Upper lobe of left lung (tissue), 6 donors: ENCODE measurements at regions not wholly inside any gene's neighbourhood (a gene's known extent, or its start where the extent isn't known, plus 50 kb on each side); places are given as distances from the start of the nearest gene placed in this dataset.

ENCODE experiments used
- ATAC-seq, 2 donors: fragments of 200-7000 bp; cut with Tn5 transposase; one replicate each; pipeline ENCODE4 v1.9.1; 2022; ENCODE audit warnings: mild to moderate bottlenecking in 2 of 2, moderate library complexity in 2 of 2; ENCODE audit not compliant: low FRiP score in 2 of 2
- DNase-seq, 2 donors: peaks; one replicate each; pipeline ENCODE4 v3.0.0-alpha.2; 2019 to 2020
- H3K27ac ChIP-seq, 4 donors: fragments of 200-600 bp; sonication (generic); one replicate each; pipeline ENCODE4 v1.5.1; 2016 to 2019
- H3K27me3 ChIP-seq, 4 donors: fragments of 200-600 bp; sonication (generic); one replicate each; pipeline ENCODE4 v1.5.1; 2017 to 2019
- H3K36me3 ChIP-seq, 4 donors: fragments of 200-600 bp; sonication (generic); one replicate each; pipeline ENCODE4 v1.5.1; 2016 to 2019
- H3K4me1 ChIP-seq, 4 donors: fragments of 200-600 bp; sonication (generic); one replicate each; pipeline ENCODE4 v1.5.1; 2018 to 2019
- H3K4me3 ChIP-seq, 4 donors: fragments of 200-600 bp; sonication (generic); one replicate each; pipeline ENCODE4 v1.5.1; 2017 to 2019; ENCODE audit warnings: mild to moderate bottlenecking in 2 of 4, moderate library complexity in 1 of 4
- H3K9me3 ChIP-seq, 4 donors: fragments of 200-600 bp; sonication (generic); one replicate each; pipeline ENCODE4 v1.5.1; 2018 to 2019
- CTCF ChIP-seq, 6 experiments: fragments of 450-650 bp in 4 of 6; fragments of 200-600 bp in 2 of 6; sonication (generic) in 2 of 6; IDR thresholded peaks; one replicate each; pipeline ENCODE4 v1.5.1; 2016 to 2019; ENCODE audit warnings: antibody characterized with exemption in 6 of 6
- EP300 ChIP-seq, 4 donors: sonication (generic); formaldehyde crosslinking; IDR thresholded peaks; one replicate each; pipeline ENCODE4 v1.5.1; 2017; ENCODE audit warnings: antibody characterized with exemption in 4 of 4, control low read depth in 2 of 4
- POLR2A ChIP-seq, 4 donors: fragments of 450-650 bp; IDR thresholded peaks; one replicate each; pipeline ENCODE4 v1.5.1; 2016 to 2017; ENCODE audit warnings: antibody characterized with exemption in 4 of 4, mild to moderate bottlenecking in 2 of 4
- POLR2AphosphoS5 ChIP-seq, 2 donors: sonication (generic); formaldehyde crosslinking; IDR thresholded peaks; one replicate each; pipeline ENCODE4 v1.5.1; 2017; ENCODE audit warnings: antibody characterized with exemption in 2 of 2
- WGBS, 2 donors: methylation state at CpG; one replicate each; pipeline ENCODE4 v1.1.5; 2017 to 2018; 5-methylcytosine and 5-hydroxymethylcytosine counted together
- donor health status: DM: no; HTN: no; CAD: no; lungs with moderate emphysema.
- donor health status: DM: no; HTN: yes; CAD: no; lungs with severe emphysema.

GRCh38 chrX:118183606-118184005 is 67.0 kb upstream of the KLHL13 start:
- H3K4me1 ChIP-seq: no peaks in the 10 kb centered on the region
- H3K27me3 ChIP-seq: no peaks in the 10 kb centered on the region
- TF ChIP-seq POLR2A (IDR thresholded peaks at IDR 0.05) (no peak), EP300 (IDR thresholded peaks at IDR 0.05) (no peak), CTCF (IDR thresholded peaks at IDR 0.05) (no peak), POLR2AphosphoS5 (IDR thresholded peaks at IDR 0.05) (no peak)
- WGBS, 2 donors: 90 to 100% methylated on average over 1 of the region's 1 CpG
- H3K4me3 ChIP-seq: no peak overlapping the region
- H3K9me3 ChIP-seq: no peaks in the 10 kb centered on the region
- ATAC-seq (no peak), DNase-seq (no peak)
- H3K36me3 ChIP-seq: no peaks in the 10 kb centered on the region
- no peak overlapping the region for H3K27ac ChIP-seq

- DNase-seq (no peak), ATAC-seq (no peak)
- no peaks in the 10 kb centered on the region for H3K27me3 ChIP-seq
- no peak overlapping the region for H3K27ac ChIP-seq
- no peak overlapping the region for H3K4me3 ChIP-seq
- TF ChIP-seq POLR2A (IDR thresholded peaks at IDR 0.05) (no peak), EP300 (IDR thresholded peaks at IDR 0.05) (no peak), POLR2AphosphoS5 (IDR thresholded peaks at IDR 0.05) (no peak), CTCF (IDR thresholded peaks at IDR 0.05) (no peak)
- H3K4me1 ChIP-seq: no peaks in the 10 kb centered on the region
- no peaks in the 10 kb centered on the region for H3K36me3 ChIP-seq
- no peaks in the 10 kb centered on the region for H3K9me3 ChIP-seq
These were observed 70.5 kb upstream of the KLHL13 start for GRCh38 chrX:118187100-118187499.

GRCh38 chrX:118189000-118189399 is 72.4 kb upstream of the KLHL13 start:
- TF ChIP-seq CTCF (IDR thresholded peaks at IDR 0.05) (no peak), POLR2A (IDR thresholded peaks at IDR 0.05) (no peak), EP300 (IDR thresholded peaks at IDR 0.05) (no peak), POLR2AphosphoS5 (IDR thresholded peaks at IDR 0.05) (no peak)
- Histone ChIP-seq H3K27me3 (no peaks in the 10 kb centered on the region), H3K36me3 (no peaks in the 10 kb centered on the region), H3K9me3 (no peaks in the 10 kb centered on the region), H3K27ac (no peak overlapping the region), H3K4me3 (no peak overlapping the region), H3K4me1 (no peaks in the 10 kb centered on the region)
- WGBS, 2 donors: 2 to 11% methylated on average over 3 of the region's 3 CpGs
- ATAC-seq (no peak), DNase-seq (no peak)

GRCh38 chrX:118189628-118190027 is 73.0 kb upstream of the KLHL13 start:
- Histone ChIP-seq H3K27me3 (no peaks in the 10 kb centered on the region), H3K36me3 (no peaks in the 10 kb centered on the region), H3K27ac (no peak overlapping the region), H3K9me3 (no peaks in the 10 kb centered on the region), H3K4me3 (no peak overlapping the region), H3K4me1 (no peaks in the 10 kb centered on the region)
- TF ChIP-seq EP300 (IDR thresholded peaks at IDR 0.05): no peak
- TF ChIP-seq CTCF (IDR thresholded peaks at IDR 0.05): no peak
- TF ChIP-seq POLR2A (IDR thresholded peaks at IDR 0.05): no peak
- no peak for TF ChIP-seq POLR2AphosphoS5 (IDR thresholded peaks at IDR 0.05)
- DNase-seq: no peak
- 48 to 86% methylated on average over 1 to 3 of the region's 3 CpGs for WGBS, 2 donors
- no peak for ATAC-seq

- TF ChIP-seq POLR2A (IDR thresholded peaks at IDR 0.05) (no peak), CTCF (IDR thresholded peaks at IDR 0.05) (no peak), POLR2AphosphoS5 (IDR thresholded peaks at IDR 0.05) (no peak), EP300 (IDR thresholded peaks at IDR 0.05) (no peak)
These were observed 81.1 kb upstream of the KLHL13 start for GRCh38 chrX:118197730-118198129.

More at GRCh38 chrX:118197730-118198129, 81.1 kb upstream of the KLHL13 start:
- Histone ChIP-seq H3K4me1 (no peaks in the 10 kb centered on the region), H3K36me3 (no peaks in the 10 kb centered on the region), H3K9me3 (no peaks in the 10 kb centered on the region), H3K27me3 (no peaks in the 10 kb centered on the region), H3K4me3 (no peak overlapping the region), H3K27ac (no peak overlapping the region)
- 59 to 70% methylated on average over 1 of the region's 1 CpG for WGBS, 2 donors
- DNase-seq (no peak), ATAC-seq (no peak)
